H9 (cell line): ENCODE measurements at regions not wholly inside any gene's neighbourhood (a gene's known extent, or its start where the extent isn't known, plus 50 kb on each side); places are given as distances from the start of the nearest gene placed in this dataset.

ENCODE experiments used
- DNase-seq: peaks from one replicate; pipeline ENCODE4 v3.0.0-alpha.2; 2017
- H2AFZ ChIP-seq: one replicate; pipeline ENCODE4 v1.6.1; 2013; ENCODE audit warnings: mild to moderate bottlenecking, low read length, control low read depth, moderate library complexity
- H2AK5ac ChIP-seq: 2 replicates; pipeline ENCODE4 v1.6.1; 2013; ENCODE audit warnings: low read length, control low read depth, mixed read lengths; ENCODE audit not compliant: insufficient read length
- H2BK120ac ChIP-seq: one replicate; pipeline ENCODE4 v1.6.1; 2013; ENCODE audit warnings: low read depth, mild to moderate bottlenecking, low read length, control low read depth, inconsistent platforms; ENCODE audit not compliant: poor library complexity, severe bottlenecking
- H2BK12ac ChIP-seq: 2 replicates; pipeline ENCODE4 v1.6.1; 2013; ENCODE audit warnings: low read length, control low read depth, mixed read lengths, low read depth; ENCODE audit not compliant: insufficient read length
- H2BK15ac ChIP-seq: 2 replicates; pipeline ENCODE4 v1.6.1; 2013; ENCODE audit warnings: low read depth, low read length, control low read depth
- H2BK20ac ChIP-seq: one replicate; pipeline ENCODE4 v1.6.1; 2013; ENCODE audit warnings: low read depth, mild to moderate bottlenecking, low read length, control low read depth, inconsistent platforms; ENCODE audit not compliant: poor library complexity, severe bottlenecking
- H2BK5ac ChIP-seq: 2 replicates; pipeline ENCODE4 v1.6.1; 2013; ENCODE audit warnings: low read length, control low read depth, mixed read lengths; ENCODE audit not compliant: insufficient read length
- H3K14ac ChIP-seq: 2 replicates; pipeline ENCODE4 v1.6.1; 2013; ENCODE audit warnings: low read length, control low read depth; ENCODE audit not compliant: insufficient read depth
- H3K18ac ChIP-seq: 2 replicates; pipeline ENCODE4 v1.6.1; 2013; ENCODE audit warnings: low read depth, mild to moderate bottlenecking, mixed read lengths, low read length, control low read depth; ENCODE audit not compliant: insufficient read length
- H3K23ac ChIP-seq: 2 replicates; pipeline ENCODE4 v1.6.1; 2013; ENCODE audit warnings: low read length, control low read depth, mixed read lengths, low read depth; ENCODE audit not compliant: insufficient read length
- H3K23me2 ChIP-seq: 2 replicates; pipeline ENCODE4 v1.6.1; 2013; ENCODE audit warnings: low read depth, mild to moderate bottlenecking, mixed read lengths, low read length, control low read depth; ENCODE audit not compliant: insufficient read length, poor library complexity, severe bottlenecking
- H3K27ac ChIP-seq: 2 replicates; pipeline ENCODE4 v1.5.1; 2013; ENCODE audit warnings: low read length, control low read depth, mixed read lengths, low read depth; ENCODE audit not compliant: insufficient read length
- H3K27me3 ChIP-seq: 2 replicates; pipeline ENCODE4 v1.6.1; 2013; ENCODE audit warnings: low read length, control low read depth, inconsistent platforms; ENCODE audit not compliant: insufficient read depth
- H3K4ac ChIP-seq: 2 replicates; pipeline ENCODE4 v1.6.1; 2013; ENCODE audit warnings: low read depth, mild to moderate bottlenecking, control low read depth, inconsistent platforms, low read length, moderate library complexity
- H3K4me1 ChIP-seq: 2 replicates; pipeline ENCODE4 v1.6.1; 2013; ENCODE audit warnings: low read length, control low read depth, inconsistent platforms; ENCODE audit not compliant: insufficient read depth
- H3K4me2 ChIP-seq: 2 replicates; pipeline ENCODE4 v1.6.1; 2013; ENCODE audit warnings: low read length, control low read depth, mixed read lengths; ENCODE audit not compliant: insufficient read length, insufficient read depth
- H3K56ac ChIP-seq: 2 replicates; pipeline ENCODE4 v1.6.1; 2013; ENCODE audit warnings: low read depth, mild to moderate bottlenecking, mixed read lengths, low read length, control low read depth; ENCODE audit not compliant: insufficient read length
- H3K79me1 ChIP-seq: 2 replicates; pipeline ENCODE4 v1.6.1; 2013; ENCODE audit warnings: low read depth, mild to moderate bottlenecking, moderate library complexity, low read length, control low read depth, inconsistent platforms; ENCODE audit not compliant: insufficient read depth, poor library complexity, severe bottlenecking
- H3K79me2 ChIP-seq: 2 replicates; pipeline ENCODE4 v1.6.1; 2013; ENCODE audit warnings: low read length, control low read depth, inconsistent platforms; ENCODE audit not compliant: insufficient read depth
- H3K9ac ChIP-seq: 2 replicates; pipeline ENCODE4 v1.6.1; 2013; ENCODE audit warnings: low read length, control low read depth, mixed read lengths; ENCODE audit not compliant: insufficient read length; ENCODE audit errors: extremely low read depth
- H3K9me3 ChIP-seq: one replicate; pipeline ENCODE4 v1.6.1; 2013; ENCODE audit warnings: low read depth, low read length, inconsistent platforms; ENCODE audit not compliant: control insufficient read depth
- H3T11ph ChIP-seq: one replicate; pipeline ENCODE4 v1.6.1; 2013; ENCODE audit warnings: mild to moderate bottlenecking, low read length, control low read depth, inconsistent platforms
- H4K20me1 ChIP-seq: one replicate; pipeline ENCODE4 v1.6.1; 2013; ENCODE audit not compliant: control insufficient read depth, insufficient read length, insufficient read depth
- H4K5ac ChIP-seq: 2 replicates; pipeline ENCODE4 v1.6.1; 2013; ENCODE audit warnings: low read depth, mild to moderate bottlenecking, mixed read lengths, low read length, control low read depth; ENCODE audit not compliant: insufficient read length
- H4K8ac ChIP-seq: replicated peaks from 2 replicates; pipeline ENCODE4 v1.6.1; 2013; ENCODE audit warnings: low read length, control low read depth, mixed read lengths, low read depth; ENCODE audit not compliant: insufficient read length
- H4K91ac ChIP-seq: 2 replicates; pipeline ENCODE4 v1.6.1; 2013; ENCODE audit warnings: low read depth, mild to moderate bottlenecking, moderate library complexity, mixed read lengths, low read length, control low read depth; ENCODE audit not compliant: insufficient read length
- H3K27ac Mint-ChIP-seq, 3 experiments: 2 replicates in 2 of 3; 3 replicates in 1 of 3; pipeline ENCODE4 v1.8.0; 2020 to 2021; ENCODE audit warnings: mixed read lengths in 3 of 3, mild to moderate bottlenecking in 1 of 3, moderate library complexity in 1 of 3
- H3K27me3 Mint-ChIP-seq: 2 replicates; pipeline ENCODE4 v1.8.0; 2021; ENCODE audit warnings: low read depth, mild to moderate bottlenecking, moderate library complexity, mixed read lengths
- H3K36me3 Mint-ChIP-seq, 3 experiments: 2 replicates in 2 of 3; 3 replicates in 1 of 3; pipeline ENCODE4 v1.8.0; 2020 to 2021; ENCODE audit warnings: low read depth in 3 of 3, mixed read lengths in 3 of 3; ENCODE audit not compliant: insufficient read depth in 1 of 3
- H3K4me1 Mint-ChIP-seq, 2 experiments: 2 replicates each; pipeline ENCODE4 v1.8.0; 2020; ENCODE audit warnings: mixed read lengths in 2 of 2
- H3K4me3 Mint-ChIP-seq, 2 experiments: 2 replicates in 1 of 2; 3 replicates in 1 of 2; pipeline ENCODE4 v1.8.0; 2020 to 2021; ENCODE audit warnings: mild to moderate bottlenecking in 2 of 2, mixed read lengths in 2 of 2, moderate library complexity in 1 of 2
- H3K9me3 Mint-ChIP-seq, 2 experiments: 2 replicates in 1 of 2; 3 replicates in 1 of 2; pipeline ENCODE4 v1.8.0; 2020; ENCODE audit warnings: mild to moderate bottlenecking in 2 of 2, mixed read lengths in 2 of 2, moderate library complexity in 1 of 2
- CTCF ChIP-seq: fragments of 200-600 bp; sonication (generic); conservative IDR thresholded peaks from 3 replicates; pipeline ENCODE4 v1.8.0; 2021; ENCODE audit warnings: antibody characterized with exemption, mild to moderate bottlenecking

GRCh38 chrX:113455582-113455981 lies 615.0 kb upstream of the AMOT start:
- Histone ChIP-seq H3K4ac (no peak overlapping the region), H3K18ac (no peak overlapping the region), H3K23me2 (no peaks in the 10 kb centered on the region), H3K79me2 (no peaks in the 10 kb centered on the region), H2BK15ac (no peak overlapping the region), H3K14ac (no peak overlapping the region), H4K91ac (no peak overlapping the region), H2BK5ac (no peak overlapping the region), H3K4me2 (no peak overlapping the region), H3K27ac (no peak overlapping the region), H2BK20ac (no peak overlapping the region), H3K4me1 (no peaks in the 10 kb centered on the region), H3K56ac (no peak overlapping the region), H2AFZ (no peak overlapping the region), H3K27me3 (no peaks in the 10 kb centered on the region), H3T11ph (no peak overlapping the region), H2AK5ac (no peak overlapping the region), H4K5ac (no peak overlapping the region), H3K79me1 (no peaks in the 10 kb centered on the region), H3K9me3 (no peaks in the 10 kb centered on the region), H2BK12ac (no peak overlapping the region), H2BK120ac (no peak overlapping the region), H4K8ac (no peak overlapping the region), H3K23ac (no peak overlapping the region), H3K9ac (no peak overlapping the region), H4K20me1 (no peaks in the 10 kb centered on the region)
- Mint-ChIP-seq H3K9me3 (no peaks in the 10 kb centered on the region), H3K27ac (no peak overlapping the region), H3K36me3 (peaks cover 0 to 19% (median 0%) of the 10 kb centered on the region in 3 experiments; a peak in 1 of 7 replicates), H3K4me3 (no peak overlapping the region), H3K4me1 (peaks cover 0 to 5% of the 10 kb centered on the region in 2 experiments; a peak in 1 of 4 replicates), H3K27me3 (no peaks in the 10 kb centered on the region)
- no peak for TF ChIP-seq CTCF
- DNase-seq = no peak
